ENCODE measurements at regions not wholly inside any gene's neighbourhood (a gene's known extent, or its start where the extent isn't known, plus 50 kb on each side); places are given as distances from the start of the nearest gene placed in this dataset.

GRCh38 chr15:62932436-62932835 lies 110.1 kb upstream of the TPM1 start:
- no peak for DNase-seq

- DNase-seq, result peak; percentile 33
Observed at GRCh38 chr15:62933386-62933785, 109.2 kb upstream of the TPM1 start.

- DNase-seq, result no peak
Observed at GRCh38 chr15:62934236-62934971, 108.1 kb upstream of the TPM1 start.

- peak; percentile 42 for DNase-seq
Observed at GRCh38 chr15:62935300-62936081, 107.1 kb upstream of the TPM1 start.

- no peak for DNase-seq
Observed at GRCh38 chr15:62938825-62939224, 103.7 kb upstream of the TPM1 start.

GRCh38 chr15:62940093-62940754 lies 102.3 kb upstream of the TPM1 start:
- DNase-seq, result no peak

- peak; percentile 70 for DNase-seq
Observed at GRCh38 chr15:62940755-62941361, 101.7 kb upstream of the TPM1 start.

- DNase-seq, result no peak
Observed at GRCh38 chr15:62941699-62942098, 100.8 kb upstream of the TPM1 start.

- no peak for DNase-seq
Observed at GRCh38 chr15:62942428-62942827, 100.1 kb upstream of the TPM1 start.

GRCh38 chr15:62945063-62945462 lies 97.5 kb upstream of the TPM1 start:
- DNase-seq, result no peak

- DNase-seq, result no peak
Observed at GRCh38 chr15:62945760-62946159, 96.8 kb upstream of the TPM1 start.

GRCh38 chr15:62946940-62947339 lies 95.6 kb upstream of the TPM1 start:
- no peak for DNase-seq

- DNase-seq, result no peak
Observed at GRCh38 chr15:62950462-62950931, 92.0 kb upstream of the TPM1 start.

GRCh38 chr15:62951481-62951880 lies 91.1 kb upstream of the TPM1 start:
- DNase-seq, result no peak

GRCh38 chr15:62953021-62953420 lies 89.5 kb upstream of the TPM1 start:
- DNase-seq, result no peak

GRCh38 chr15:62953496-62954045 lies 89.0 kb upstream of the TPM1 start:
- no peak for DNase-seq

GRCh38 chr15:62957130-62957529 lies 85.4 kb upstream of the TPM1 start:
- DNase-seq, result peak; percentile 84

- no peak for DNase-seq
Observed at GRCh38 chr15:62958528-62959363, 83.8 kb upstream of the TPM1 start.

- DNase-seq, result no peak
Observed at GRCh38 chr15:62961134-62961533, 81.4 kb upstream of the TPM1 start.

GRCh38 chr15:62962101-62962995 lies 80.2 kb upstream of the TPM1 start:
- DNase-seq, result no peak

GRCh38 chr15:62964251-62964650 lies 78.3 kb upstream of the TPM1 start:
- DNase-seq, result no peak
